ENCODE measurements at regions not wholly inside any gene's neighbourhood (a gene's known extent, or its start where the extent isn't known, plus 50 kb on each side); places are given as distances from the start of the nearest gene placed in this dataset.

- DNase-seq = no peak
These were observed 291.7 kb upstream of the ROPN1 start for GRCh38 chr3:124283652-124284023.

- no peak for DNase-seq
These were observed 297.1 kb upstream of the ROPN1 start for GRCh38 chr3:124288996-124289395.

GRCh38 chr3:124291008-124291407 lies 299.1 kb upstream of the ROPN1 start:
- DNase-seq = no peak

GRCh38 chr3:124292329-124292728 lies 300.4 kb upstream of the ROPN1 start:
- no peak for DNase-seq

- DNase-seq = no peak
These were observed 301.7 kb upstream of the ROPN1 start for GRCh38 chr3:124293584-124293983.

- no peak for DNase-seq
These were observed 303.4 kb upstream of the ROPN1 start for GRCh38 chr3:124295362-124295761.

DNA sequence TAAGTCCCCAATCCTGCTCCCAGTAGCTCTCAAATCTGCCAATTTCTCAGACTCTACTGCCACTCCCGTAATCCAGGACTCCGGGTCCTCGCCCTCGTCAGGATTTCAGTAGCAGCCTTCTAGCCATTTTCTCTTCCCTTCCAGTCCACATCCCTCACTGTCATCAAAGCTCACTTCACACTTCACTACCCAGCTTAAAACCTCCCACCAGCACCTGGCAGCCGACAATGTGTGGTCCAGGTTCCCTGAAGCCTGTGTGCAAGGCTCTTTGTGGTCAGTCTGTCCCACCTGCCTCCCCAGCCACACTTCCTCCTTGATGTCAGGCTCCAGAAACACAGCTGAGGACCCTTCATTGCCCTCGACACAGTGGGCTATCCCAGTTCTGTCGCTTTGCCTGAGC lies 304.5 kb upstream of the ROPN1 start:
- DNase-seq = no peak

DNA sequence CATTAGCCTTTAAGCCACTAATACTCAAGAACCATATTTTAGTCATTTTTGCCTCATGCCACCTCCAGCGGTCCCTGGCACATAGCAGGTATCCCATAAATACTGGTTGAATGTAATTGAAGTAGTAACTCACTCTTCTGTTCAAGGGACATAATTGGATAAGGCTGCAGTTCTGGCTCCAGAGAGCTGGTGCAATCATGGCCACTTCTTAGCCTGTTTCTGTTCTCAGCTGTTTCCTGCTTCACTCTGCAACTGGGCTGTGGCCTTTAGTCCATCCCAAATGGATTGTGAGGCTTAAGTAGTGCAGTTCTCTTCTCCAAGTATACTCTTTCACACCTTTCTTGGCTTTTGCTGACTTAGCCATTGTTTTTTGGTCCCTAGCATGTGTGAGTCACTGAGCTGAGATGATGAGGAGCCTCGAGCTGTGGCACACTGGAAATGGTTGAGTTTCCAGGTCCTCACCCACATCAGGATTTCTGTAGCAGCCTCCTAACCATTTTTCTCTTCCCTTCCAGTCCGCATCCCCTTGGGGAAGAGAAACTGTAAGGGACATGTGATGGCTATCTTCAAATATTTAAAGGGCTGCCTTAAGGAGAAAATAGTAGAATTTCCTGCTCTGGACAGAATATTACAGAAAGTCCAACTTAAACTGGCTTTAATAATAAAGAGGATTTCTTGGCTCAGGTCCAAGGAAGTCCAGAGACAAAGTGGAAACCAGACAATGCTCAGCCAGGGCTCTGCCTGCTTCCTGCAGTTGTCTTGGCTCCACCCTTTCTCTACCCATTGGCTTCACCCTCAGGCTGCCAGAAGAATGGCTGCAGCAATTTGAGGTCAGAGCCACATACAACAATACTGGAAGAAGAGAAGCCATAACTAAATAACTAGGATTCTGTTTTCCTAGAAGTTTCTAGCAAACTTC lies 305.4 kb upstream of the ROPN1 start:
- no peak for DNase-seq

DNA sequence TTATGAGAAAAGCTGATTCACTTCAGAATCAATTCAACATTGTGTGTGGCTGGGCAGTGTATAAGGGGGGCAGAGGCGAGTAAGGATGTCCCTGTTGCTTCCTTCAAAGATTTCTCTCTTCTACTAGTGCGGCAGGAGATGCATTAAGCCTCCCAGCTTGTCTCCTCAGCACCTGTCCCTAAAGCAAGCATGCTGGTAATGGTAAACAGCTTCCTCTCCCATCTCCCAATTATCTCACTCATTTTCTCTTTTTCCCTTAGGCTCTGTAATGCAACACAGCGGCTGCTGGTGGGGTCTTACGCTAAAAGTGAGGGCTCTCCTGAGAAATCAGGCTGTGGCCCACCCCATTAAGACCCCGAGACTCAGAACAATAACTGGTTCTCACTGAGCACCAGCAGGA lies 306.4 kb upstream of the ROPN1 start:
- no peak for DNase-seq

- no peak for DNase-seq
These were observed 307.0 kb upstream of the ROPN1 start for GRCh38 chr3:124298951-124299350.

GRCh38 chr3:124299831-124300230 lies 307.9 kb upstream of the ROPN1 start:
- DNase-seq = no peak

DNA sequence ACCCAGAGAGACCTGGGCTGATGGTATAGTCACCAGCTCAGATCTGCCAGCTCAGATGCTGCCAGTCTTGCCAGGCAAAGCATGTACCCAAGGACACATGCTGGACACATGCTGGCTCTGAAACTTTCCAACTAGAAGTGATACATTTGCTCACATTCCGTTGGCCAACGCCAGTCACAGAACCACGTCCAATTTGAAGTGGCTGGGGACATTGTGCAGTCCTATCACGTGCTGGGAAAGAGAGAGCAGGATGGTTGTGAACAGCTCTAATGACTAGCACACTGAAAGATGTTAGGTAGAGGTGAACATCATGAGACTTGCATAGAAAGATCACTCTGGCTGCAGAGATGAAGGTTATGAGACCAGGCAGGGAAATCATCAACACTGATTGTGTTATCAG lies 308.5 kb upstream of the ROPN1 start:
- no peak for DNase-seq

DNA sequence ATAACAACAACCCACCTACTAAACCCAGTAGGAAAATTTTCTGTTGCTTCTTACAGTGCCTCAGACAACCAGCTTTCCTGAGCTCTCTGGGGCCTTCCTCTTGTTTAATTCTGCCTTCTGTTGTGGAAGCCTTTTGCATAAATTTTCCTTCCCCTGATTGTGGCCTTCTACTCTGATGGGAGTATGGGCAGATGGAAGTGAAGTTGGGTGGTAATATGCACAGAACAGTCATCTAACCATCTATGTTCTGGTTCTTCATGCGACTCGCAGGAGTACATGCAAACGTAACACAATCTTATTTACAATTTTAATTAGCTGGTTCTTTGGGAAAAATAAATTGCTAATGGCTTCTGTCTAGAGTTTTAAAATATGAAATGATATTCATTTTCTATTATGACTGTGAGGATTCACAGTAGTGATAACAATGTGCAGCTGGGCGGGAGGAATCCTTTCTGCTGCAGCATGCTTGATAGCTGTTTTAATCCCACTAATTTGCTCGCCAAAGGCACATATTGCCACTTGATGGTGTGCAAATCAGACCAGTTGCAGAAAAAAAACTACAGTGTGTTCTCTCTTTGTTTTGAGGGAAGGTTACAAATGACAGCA lies 311.5 kb upstream of the ROPN1 start:
- no peak for DNase-seq

DNA sequence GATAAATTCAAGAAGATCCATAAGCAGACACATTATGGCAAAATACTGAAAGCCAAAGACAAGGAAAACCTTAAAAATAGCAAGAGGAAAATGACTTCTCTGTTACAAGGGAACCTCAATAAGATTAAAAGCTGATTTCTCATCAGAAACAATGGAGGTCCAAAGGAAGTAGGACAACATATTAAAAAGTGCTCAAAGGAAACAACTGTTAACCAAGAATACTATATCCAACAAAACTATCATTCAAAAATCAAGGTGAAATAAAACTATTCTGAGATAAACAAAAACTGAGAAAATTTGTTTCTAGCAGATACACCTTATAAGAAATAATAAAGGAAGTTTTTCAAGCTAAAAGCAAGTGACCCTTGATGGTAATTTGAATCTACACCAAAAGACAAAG lies 314.7 kb upstream of the ROPN1 start:
- DNase-seq = no peak

DNA sequence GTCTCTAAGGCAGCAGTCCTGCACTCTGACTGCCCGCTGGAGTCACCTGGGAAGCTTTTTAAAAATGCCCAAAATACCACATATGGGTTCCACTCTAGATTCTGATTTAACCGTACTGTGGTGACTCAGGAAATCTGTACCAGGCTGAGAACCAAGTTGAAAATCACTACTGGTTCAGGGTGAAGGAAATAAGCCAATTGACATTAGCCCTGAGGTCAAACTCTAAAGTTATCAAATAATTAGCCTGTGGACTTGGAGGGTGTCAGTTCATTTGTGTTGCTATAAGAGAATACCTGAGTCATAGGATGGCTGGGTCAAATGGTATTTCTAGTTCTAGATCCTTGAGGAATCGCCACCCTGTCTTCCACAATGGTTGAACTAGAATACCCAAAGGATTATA lies 321.7 kb upstream of the ROPN1 start:
- DNase-seq = no peak

DNA sequence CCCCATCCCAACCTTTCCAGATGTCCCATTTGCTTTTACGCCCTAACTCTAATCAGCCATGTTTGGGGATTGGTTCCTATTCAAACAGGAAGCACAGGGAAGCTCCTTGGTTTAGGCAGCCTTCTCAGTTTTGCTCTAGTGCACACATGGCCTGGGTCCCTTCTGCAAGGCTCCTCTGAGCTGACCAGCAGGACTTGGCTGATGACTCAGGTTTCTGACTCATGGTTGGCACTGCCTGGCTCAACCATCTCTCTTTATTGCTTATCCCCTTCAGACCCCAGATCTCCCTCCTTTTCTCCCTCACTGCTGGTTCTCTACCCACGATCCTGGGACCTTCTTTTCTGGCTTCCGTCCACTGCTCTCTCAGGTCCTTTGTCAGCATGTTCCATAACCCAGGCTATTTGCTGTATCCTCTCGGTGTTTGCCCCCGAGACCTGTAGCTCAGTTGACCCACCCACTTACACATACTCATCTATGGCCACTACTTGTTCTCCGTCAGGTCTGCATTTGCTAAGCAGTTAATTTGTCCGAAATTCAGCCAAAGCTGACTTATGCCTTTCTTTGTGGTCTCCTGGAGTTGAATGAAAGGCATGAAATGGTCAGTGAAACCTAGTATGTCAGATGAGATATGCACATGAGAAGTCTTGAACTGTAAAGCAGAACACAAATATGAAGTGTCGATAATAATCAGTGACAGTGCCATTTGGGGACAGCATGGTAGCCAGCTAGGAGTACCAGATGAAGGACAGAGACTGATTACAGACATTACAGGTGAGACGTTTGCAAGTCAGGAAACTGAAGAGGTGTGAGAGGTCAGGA lies 323.5 kb upstream of the ROPN1 start:
- DNase-seq = no peak

DNA sequence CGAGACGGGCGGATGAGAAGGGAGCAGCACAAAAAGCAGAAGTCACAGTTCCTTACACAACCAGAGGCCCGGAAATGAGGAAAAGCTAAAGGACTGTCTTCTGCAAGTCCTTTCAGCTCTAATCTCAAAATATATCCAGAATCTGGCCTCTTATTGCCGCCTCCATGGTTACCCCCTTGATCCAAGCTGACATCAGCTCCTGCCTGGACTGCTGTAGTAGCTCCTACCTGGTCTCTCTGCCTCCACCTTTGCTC lies 324.0 kb upstream of the ROPN1 start:
- DNase-seq = no peak

DNA sequence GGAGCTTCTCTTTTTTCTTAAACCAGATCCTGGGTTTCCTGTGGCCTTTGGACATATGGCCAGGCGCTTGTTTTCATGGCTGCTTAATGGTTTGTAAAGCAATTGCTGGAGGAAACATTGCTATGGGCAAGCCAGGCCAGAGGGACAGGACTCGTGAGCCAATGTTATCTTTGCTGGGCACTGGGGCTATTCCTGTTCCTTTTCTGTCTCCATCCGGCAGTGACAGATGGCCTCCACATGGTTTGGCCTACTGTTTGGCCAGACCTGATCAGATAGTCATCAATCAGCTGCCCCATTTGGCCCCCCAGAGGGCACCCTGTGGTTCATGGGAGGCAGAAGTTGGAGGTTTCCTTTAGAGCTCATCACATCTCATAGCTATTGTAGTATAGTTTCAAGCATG lies 326.1 kb upstream of the ROPN1 start:
- DNase-seq = no peak

DNA sequence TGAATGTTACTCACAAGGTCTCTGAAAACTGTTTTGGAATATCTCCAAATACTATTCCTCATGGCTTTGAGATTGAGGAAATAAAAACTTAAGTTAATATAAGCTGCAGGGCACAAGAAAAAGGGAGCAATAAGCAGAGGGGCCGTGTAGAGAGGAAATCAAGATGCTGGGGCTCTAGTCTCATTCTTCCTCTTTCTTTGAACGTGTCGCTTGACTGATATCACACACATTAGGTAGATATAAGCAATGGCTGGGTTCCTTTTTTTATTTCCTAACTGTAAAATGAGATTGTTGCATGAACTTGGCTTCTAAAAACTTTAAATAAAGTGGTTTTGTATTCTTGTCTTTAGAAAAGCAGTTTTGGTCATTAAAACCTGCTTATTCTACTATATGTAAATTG lies 326.7 kb upstream of the ROPN1 start:
- no peak for DNase-seq

DNA sequence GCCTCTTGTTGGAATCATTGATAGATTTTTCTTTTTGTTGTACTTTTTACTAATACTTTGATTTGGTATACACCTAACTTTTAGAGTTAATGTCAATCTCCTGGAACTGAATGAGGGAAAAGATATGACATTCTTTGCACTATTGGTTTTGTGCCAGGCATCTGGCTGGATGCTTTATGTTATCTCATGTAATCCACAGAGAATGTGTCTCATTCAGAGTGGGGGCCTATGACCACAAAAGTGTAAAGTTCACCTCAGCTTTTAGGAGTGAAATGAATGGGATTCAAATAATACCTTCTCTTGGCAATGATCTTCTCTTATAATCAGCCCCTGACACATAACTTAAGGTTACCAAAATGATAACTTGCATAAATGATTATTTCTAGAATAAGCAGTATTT lies 329.1 kb upstream of the ROPN1 start:
- no peak for DNase-seq

DNA sequence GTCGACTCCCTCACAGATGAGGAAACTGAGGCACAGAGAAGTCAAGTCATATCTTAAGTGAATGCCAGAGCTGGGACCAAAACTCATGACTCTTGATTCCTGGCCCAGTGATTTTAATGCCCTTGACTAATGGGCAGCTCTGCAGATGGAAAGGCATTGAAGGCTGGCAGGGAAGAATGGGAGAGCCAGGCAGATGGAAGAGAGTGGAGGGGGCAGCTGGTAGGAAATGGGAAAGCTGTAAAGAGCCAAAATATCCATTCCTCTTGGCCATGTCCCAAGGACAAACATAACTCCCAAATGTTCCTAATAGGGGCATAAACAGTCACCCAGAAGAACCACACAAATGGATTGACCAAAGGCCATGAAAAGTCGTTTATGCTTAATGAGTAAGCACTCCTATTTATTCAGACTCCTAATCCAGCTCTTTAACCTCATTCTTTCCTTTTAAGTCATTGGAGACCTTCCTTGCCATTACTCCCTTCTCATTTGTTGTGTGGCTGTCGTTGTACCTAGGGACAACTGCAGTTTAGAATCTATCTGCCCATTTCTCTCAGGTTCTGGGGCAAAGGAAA lies 330.5 kb upstream of the ROPN1 start:
- DNase-seq = no peak

DNA sequence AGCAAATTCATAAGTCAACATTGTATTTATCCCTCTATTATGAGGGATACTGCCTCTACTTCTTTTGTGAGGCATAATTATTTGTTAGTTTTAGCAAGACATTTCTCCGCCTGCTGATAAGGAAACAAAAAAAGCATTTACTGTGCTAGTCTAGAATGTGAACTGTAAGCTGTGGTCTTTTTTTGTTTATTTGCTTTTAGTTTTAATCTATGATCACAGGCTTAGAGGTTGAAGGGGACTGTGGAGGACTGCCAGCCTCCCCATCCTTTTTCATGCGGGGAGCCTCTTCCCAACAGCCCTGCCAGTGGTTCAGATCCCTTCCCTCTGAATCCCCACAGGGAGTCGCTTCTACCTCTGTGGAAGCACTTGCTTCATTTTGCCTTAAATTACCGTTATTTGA lies 331.0 kb upstream of the ROPN1 start:
- no peak for DNase-seq

DNA sequence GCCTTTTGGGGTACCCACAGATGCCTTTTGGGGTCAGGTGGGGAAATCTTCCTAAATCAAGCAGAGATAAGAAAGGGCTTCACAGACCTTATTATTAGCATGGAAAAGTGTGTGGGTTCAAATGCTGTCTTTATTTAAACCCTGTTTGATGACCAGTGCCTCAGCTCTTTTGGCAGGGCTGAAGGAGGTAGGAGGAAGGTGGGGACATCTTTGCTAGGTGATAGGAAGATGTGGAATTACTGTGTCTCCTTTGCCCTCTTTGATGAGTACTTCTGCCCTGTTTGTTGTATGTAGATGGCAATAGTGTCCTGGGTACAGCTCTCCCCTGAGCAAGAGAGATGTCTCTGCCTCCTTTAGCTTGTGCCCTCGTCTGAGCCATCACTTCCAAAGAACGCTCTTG lies 333.3 kb upstream of the ROPN1 start:
- DNase-seq = no peak

DNA sequence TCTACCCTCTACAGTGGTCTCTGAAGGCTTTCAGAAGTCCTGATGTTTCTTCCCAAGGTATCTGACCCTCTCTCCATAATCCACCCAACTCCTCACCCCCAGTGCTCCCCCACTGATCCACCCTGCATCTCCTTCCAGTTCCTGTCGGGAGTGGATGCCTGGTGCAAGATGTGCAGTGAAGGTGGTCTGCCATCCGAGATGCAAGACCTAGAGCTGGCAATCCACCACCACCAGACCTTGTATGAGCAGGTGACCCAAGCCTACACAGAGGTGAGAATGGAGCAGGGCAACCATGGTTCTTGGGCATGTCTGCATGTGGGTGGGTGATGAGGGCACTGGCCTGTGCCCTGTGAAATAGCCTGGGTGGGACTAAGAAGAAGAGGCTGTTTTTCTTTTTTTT lies 337.8 kb upstream of the ROPN1 start:
- DNase-seq = no peak

Measured in activated CD4-positive, CD25-positive, alpha-beta regulatory T cell treated with anti-CD3 and anti-CD28 coated beads, Interleukin-2, amount 50 U/mL, for 72 hours (primary cell).